BLaER1 (cell line): ENCODE measurements at regions not wholly inside any gene's neighbourhood (a gene's known extent, or its start where the extent isn't known, plus 50 kb on each side); places are given as distances from the start of the nearest gene placed in this dataset.

Source experiments
- H3K27ac ChIP-seq: shearing (Covaris generic); formaldehyde crosslinking; 2 replicates; pipeline ENCODE4 v1.8.1; 2022
- H3K27me3 ChIP-seq: shearing (Covaris generic); formaldehyde crosslinking; 2 replicates; pipeline ENCODE4 v1.8.1; 2022
- H3K36me3 ChIP-seq: shearing (Covaris generic); formaldehyde crosslinking; 2 replicates; pipeline ENCODE4 v1.8.1; 2022
- H3K4me1 ChIP-seq: shearing (Covaris generic); formaldehyde crosslinking; 2 replicates; pipeline ENCODE4 v1.8.1; 2022
- H3K4me2 ChIP-seq: shearing (Covaris generic); formaldehyde crosslinking; 2 replicates; pipeline ENCODE4 v1.8.1; 2022
- H3K4me3 ChIP-seq: shearing (Covaris generic); formaldehyde crosslinking; 2 replicates; pipeline ENCODE4 v1.8.1; 2022
- H3K9ac ChIP-seq: shearing (Covaris generic); formaldehyde crosslinking; 2 replicates; pipeline ENCODE4 v1.8.1; 2022
- H3K9me3 ChIP-seq: shearing (Covaris generic); formaldehyde crosslinking; 2 replicates; pipeline ENCODE4 v1.8.1; 2022
- H4K20me1 ChIP-seq: shearing (Covaris generic); formaldehyde crosslinking; 2 replicates; pipeline ENCODE4 v1.8.1; 2022
- Cebpa-rat ChIP-seq: shearing (Covaris generic); IDR thresholded peaks from 2 replicates; pipeline ENCODE4 v1.8.1; 2022

- H3K9me3 ChIP-seq, result no peaks in the 10 kb centered on the region
Observed at GRCh38 chr7:119374436-119374835, 898.5 kb upstream of the KCND2 start.

GRCh38 chr7:119377861-119378260, 895.1 kb upstream of the KCND2 start:
- H3K27ac ChIP-seq, result no peak overlapping the region
- no peaks in the 10 kb centered on the region for H3K4me1 ChIP-seq
- no peak overlapping the region for H3K4me3 ChIP-seq
- H3K9ac ChIP-seq, result no peak overlapping the region
- H3K27me3 ChIP-seq, result no peaks in the 10 kb centered on the region
- H3K36me3 ChIP-seq, result no peaks in the 10 kb centered on the region
- H4K20me1 ChIP-seq, result no peaks in the 10 kb centered on the region
- no peak for TF ChIP-seq Cebpa-rat
- no peak overlapping the region for H3K4me2 ChIP-seq
- H3K9me3 ChIP-seq, result no peaks in the 10 kb centered on the region

More at GRCh38 chr7:119374436-119374835, 898.5 kb upstream of the KCND2 start:
- H3K9ac ChIP-seq, result no peak overlapping the region
- no peaks in the 10 kb centered on the region for H3K4me1 ChIP-seq
- H3K4me3 ChIP-seq, result no peak overlapping the region
- H3K27ac ChIP-seq, result no peak overlapping the region
- TF ChIP-seq Cebpa-rat, result no peak
- no peaks in the 10 kb centered on the region for H3K36me3 ChIP-seq
- H3K27me3 ChIP-seq, result no peaks in the 10 kb centered on the region
- H4K20me1 ChIP-seq, result no peaks in the 10 kb centered on the region
- H3K4me2 ChIP-seq, result no peak overlapping the region

- no peaks in the 10 kb centered on the region for H3K36me3 ChIP-seq
- H3K4me1 ChIP-seq, result no peaks in the 10 kb centered on the region
- H4K20me1 ChIP-seq, result no peaks in the 10 kb centered on the region
- TF ChIP-seq Cebpa-rat, result no peak
- H3K9me3 ChIP-seq, result no peaks in the 10 kb centered on the region
- H3K27ac ChIP-seq, result no peak overlapping the region
- no peak overlapping the region for H3K4me2 ChIP-seq
- no peaks in the 10 kb centered on the region for H3K27me3 ChIP-seq
- H3K9ac ChIP-seq, result no peak overlapping the region
- H3K4me3 ChIP-seq, result no peak overlapping the region
Observed at GRCh38 chr7:119382726-119383125, 890.2 kb upstream of the KCND2 start.

- no peak overlapping the region for H3K27ac ChIP-seq
- H4K20me1 ChIP-seq, result no peaks in the 10 kb centered on the region
Observed at GRCh38 chr7:119395024-119395423, 878.0 kb upstream of the KCND2 start.

GRCh38 chr7:119397156-119397555, 875.8 kb upstream of the KCND2 start:
- H3K27ac ChIP-seq, result no peak overlapping the region
- no peaks in the 10 kb centered on the region for H3K27me3 ChIP-seq
- H3K36me3 ChIP-seq, result no peaks in the 10 kb centered on the region
- no peak overlapping the region for H3K4me3 ChIP-seq
- H3K9ac ChIP-seq, result no peak overlapping the region
- H3K4me1 ChIP-seq, result no peaks in the 10 kb centered on the region
- H3K9me3 ChIP-seq, result no peaks in the 10 kb centered on the region
- no peak overlapping the region for H3K4me2 ChIP-seq
- TF ChIP-seq Cebpa-rat, result no peak
- no peaks in the 10 kb centered on the region for H4K20me1 ChIP-seq

More at GRCh38 chr7:119395024-119395423, 878.0 kb upstream of the KCND2 start:
- Histone ChIP-seq H3K36me3 (no peaks in the 10 kb centered on the region), H3K4me1 (no peaks in the 10 kb centered on the region), H3K4me2 (no peak overlapping the region), H3K4me3 (no peak overlapping the region), H3K9ac (no peak overlapping the region), H3K27me3 (no peaks in the 10 kb centered on the region), H3K9me3 (no peaks in the 10 kb centered on the region)
- no peak for TF ChIP-seq Cebpa-rat

- no peak overlapping the region for H3K9ac ChIP-seq
- no peak overlapping the region for H3K27ac ChIP-seq
- H4K20me1 ChIP-seq, result no peaks in the 10 kb centered on the region
- peaks cover 17% of the 10 kb centered on the region for H3K9me3 ChIP-seq
- H3K36me3 ChIP-seq, result no peaks in the 10 kb centered on the region
- H3K27me3 ChIP-seq, result no peaks in the 10 kb centered on the region
- H3K4me2 ChIP-seq, result no peak overlapping the region
- H3K4me3 ChIP-seq, result no peak overlapping the region
- H3K4me1 ChIP-seq, result no peaks in the 10 kb centered on the region
- TF ChIP-seq Cebpa-rat, result no peak
Observed at GRCh38 chr7:119408596-119408995, 864.4 kb upstream of the KCND2 start.

GRCh38 chr7:119413314-119413805, 859.6 kb upstream of the KCND2 start:
- no peak overlapping the region for H3K9ac ChIP-seq
- H3K4me2 ChIP-seq, result no peak overlapping the region
- no peaks in the 10 kb centered on the region for H3K27me3 ChIP-seq
- no peak overlapping the region for H3K27ac ChIP-seq
- no peaks in the 10 kb centered on the region for H4K20me1 ChIP-seq
- peaks cover 18% of the 10 kb centered on the region for H3K9me3 ChIP-seq
- 0 out of 2 replicates have a peak, but pooled peaks cover 8% of the 10 kb centered on the region for H3K4me1 ChIP-seq
- H3K4me3 ChIP-seq, result no peak overlapping the region
- no peaks in the 10 kb centered on the region for H3K36me3 ChIP-seq
- TF ChIP-seq Cebpa-rat, result no peak

GRCh38 chr7:119415682-119416081, 857.3 kb upstream of the KCND2 start:
- H3K27ac ChIP-seq, result no peak overlapping the region
- H3K4me3 ChIP-seq, result no peak overlapping the region
- no peak overlapping the region for H3K9ac ChIP-seq
- H3K4me1 ChIP-seq, result 0 out of 2 replicates have a peak, but pooled peaks cover 8% of the 10 kb centered on the region
- no peaks in the 10 kb centered on the region for H3K36me3 ChIP-seq
- H4K20me1 ChIP-seq, result no peaks in the 10 kb centered on the region
- peaks cover 18% of the 10 kb centered on the region for H3K9me3 ChIP-seq
- TF ChIP-seq Cebpa-rat, result no peak
- no peaks in the 10 kb centered on the region for H3K27me3 ChIP-seq
- H3K4me2 ChIP-seq, result no peak overlapping the region

- no peak for TF ChIP-seq Cebpa-rat
- H3K27ac ChIP-seq, result no peak overlapping the region
- 0 out of 2 replicates have a peak, but pooled peaks cover 5% of the 10 kb centered on the region for H3K4me1 ChIP-seq
Observed at GRCh38 chr7:119421657-119422056, 851.3 kb upstream of the KCND2 start.

GRCh38 chr7:119436882-119437281, 836.1 kb upstream of the KCND2 start:
- Histone ChIP-seq H3K4me1 (no peaks in the 10 kb centered on the region), H3K27ac (no peak overlapping the region), H3K9ac (no peak overlapping the region), H3K9me3 (no peaks in the 10 kb centered on the region), H3K36me3 (no peaks in the 10 kb centered on the region), H3K4me2 (no peak overlapping the region), H3K27me3 (no peaks in the 10 kb centered on the region), H4K20me1 (no peaks in the 10 kb centered on the region), H3K4me3 (no peak overlapping the region)
- TF ChIP-seq Cebpa-rat, result no peak

More at GRCh38 chr7:119421657-119422056, 851.3 kb upstream of the KCND2 start:
- H3K9ac ChIP-seq, result no peak overlapping the region
- no peak overlapping the region for H3K4me3 ChIP-seq
- H3K9me3 ChIP-seq, result no peaks in the 10 kb centered on the region
- no peak overlapping the region for H3K4me2 ChIP-seq
- no peaks in the 10 kb centered on the region for H4K20me1 ChIP-seq
- H3K36me3 ChIP-seq, result no peaks in the 10 kb centered on the region
- no peaks in the 10 kb centered on the region for H3K27me3 ChIP-seq

- H3K4me3 ChIP-seq, result no peak overlapping the region
- no peak for TF ChIP-seq Cebpa-rat
- H3K4me1 ChIP-seq, result no peaks in the 10 kb centered on the region
- H4K20me1 ChIP-seq, result no peaks in the 10 kb centered on the region
- no peaks in the 10 kb centered on the region for H3K27me3 ChIP-seq
- no peaks in the 10 kb centered on the region for H3K9me3 ChIP-seq
- H3K4me2 ChIP-seq, result no peak overlapping the region
- no peaks in the 10 kb centered on the region for H3K36me3 ChIP-seq
- H3K27ac ChIP-seq, result no peak overlapping the region
- no peak overlapping the region for H3K9ac ChIP-seq
Observed at GRCh38 chr7:119438315-119438714, 834.7 kb upstream of the KCND2 start.
